ENCODE measurements at regions not wholly inside any gene's neighbourhood (a gene's known extent, or its start where the extent isn't known, plus 50 kb on each side); places are given as distances from the start of the nearest gene placed in this dataset.

GRCh38 chr2:120852200-120852815 is 116.6 kb downstream of the GLI2 start:
- no peaks in the 10 kb centered on the region for H3K36me3 ChIP-seq
- intact Hi-C loops (cut with DNase I; ENCODE audit: low total_unique reads): no loop called here
- no peaks in the 10 kb centered on the region for H3K4me1 ChIP-seq
- no peaks in the 10 kb centered on the region for H3K27me3 ChIP-seq
- H3K9me3 ChIP-seq: peaks cover 0 to 5% of the 10 kb centered on the region in 2 donors
- no peak overlapping the region for H3K27ac ChIP-seq
- no peak for DNase-seq
- TF ChIP-seq POLR2A (IDR thresholded peaks at IDR 0.05): no peak
- no peak overlapping the region for H3K4me3 ChIP-seq

- H3K27me3 ChIP-seq: no peaks in the 10 kb centered on the region
- no peaks in the 10 kb centered on the region for H3K36me3 ChIP-seq
- H3K27ac ChIP-seq: no peak overlapping the region
- H3K4me3 ChIP-seq: no peak overlapping the region
- intact Hi-C loops (cut with DNase I; ENCODE audit: low total_unique reads): no loop called here
- no peak for TF ChIP-seq CTCF (IDR thresholded peaks at IDR 0.05)
- TF ChIP-seq POLR2A (IDR thresholded peaks at IDR 0.05): no peak
- DNase-seq: no peak
- no peaks in the 10 kb centered on the region for H3K4me1 ChIP-seq
- peaks cover 0 to 5% of the 10 kb centered on the region in 2 donors for H3K9me3 ChIP-seq
Measured at GRCh38 chr2:120853306-120854013, 117.8 kb downstream of the GLI2 start.

- TF ChIP-seq CTCF (IDR thresholded peaks at IDR 0.05) (no peak), POLR2A (IDR thresholded peaks at IDR 0.05) (no peak)
- Histone ChIP-seq H3K4me1 (no peaks in the 10 kb centered on the region), H3K36me3 (no peaks in the 10 kb centered on the region), H3K27ac (no peak overlapping the region), H3K4me3 (no peak overlapping the region), H3K27me3 (no peaks in the 10 kb centered on the region), H3K9me3 (peaks cover 0 to 5% of the 10 kb centered on the region in 2 donors)
- DNase-seq: no peak
- intact Hi-C loops (cut with DNase I; ENCODE audit: low total_unique reads): no loop called here
Measured at GRCh38 chr2:120854014-120854620, 118.4 kb downstream of the GLI2 start.

GRCh38 chr2:120854766-120855530 is 119.3 kb downstream of the GLI2 start:
- no peaks in the 10 kb centered on the region for H3K36me3 ChIP-seq
- no peaks in the 10 kb centered on the region for H3K27me3 ChIP-seq
- no peak overlapping the region for H3K27ac ChIP-seq
- TF ChIP-seq CTCF (IDR thresholded peaks at IDR 0.05): no peak
- TF ChIP-seq POLR2A (IDR thresholded peaks at IDR 0.05): no peak
- intact Hi-C loops (cut with DNase I; ENCODE audit: low total_unique reads): no loop called here
- DNase-seq: no peak
- no peaks in the 10 kb centered on the region for H3K4me1 ChIP-seq
- H3K9me3 ChIP-seq: no peaks in the 10 kb centered on the region
- no peak overlapping the region for H3K4me3 ChIP-seq

GRCh38 chr2:120855855-120856405 is 120.3 kb downstream of the GLI2 start:
- no peak for DNase-seq
- Histone ChIP-seq H3K9me3 (no peaks in the 10 kb centered on the region), H3K36me3 (no peaks in the 10 kb centered on the region), H3K4me3 (no peak overlapping the region), H3K27me3 (no peaks in the 10 kb centered on the region), H3K27ac (no peak overlapping the region), H3K4me1 (no peaks in the 10 kb centered on the region)
- intact Hi-C loops (cut with DNase I; ENCODE audit: low total_unique reads): no loop called here
- TF ChIP-seq POLR2A (IDR thresholded peaks at IDR 0.05) (no peak), CTCF (IDR thresholded peaks at IDR 0.05) (no peak)
